WTC11 (cell line): ENCODE measurements at regions not wholly inside any gene's neighbourhood (a gene's known extent, or its start where the extent isn't known, plus 50 kb on each side); places are given as distances from the start of the nearest gene placed in this dataset.

Experiments
- CTCF ChIP-seq: fragments of 200-600 bp; IDR thresholded peaks from 2 replicates; pipeline ENCODE4 v1.8.0; 2022; ENCODE audit warnings: antibody characterized with exemption
- FOXP1 ChIP-seq: sonication (generic); formaldehyde crosslinking; IDR thresholded peaks from 2 replicates; pipeline ENCODE4 v1.8.0; 2022; ENCODE audit warnings: missing genetic modification reagents, mild to moderate bottlenecking, moderate library complexity, borderline replicate concordance
- HMGA2 ChIP-seq: fragments of 250-450 bp; sonication (Bioruptor Pico); IDR thresholded peaks from 2 replicates; pipeline ENCODE4 v1.4.0; 2021; ENCODE audit warnings: mild to moderate bottlenecking, moderate library complexity
- NFATC4 ChIP-seq: fragments of 250-450 bp; sonication (Bioruptor Pico); IDR thresholded peaks from 2 replicates; pipeline ENCODE4 v1.9.0; 2021; ENCODE audit warnings: mild to moderate bottlenecking
- NFYB ChIP-seq: sonication (generic); formaldehyde crosslinking; conservative IDR thresholded peaks from 2 replicates; pipeline ENCODE4 v1.8.0; 2022; ENCODE audit warnings: low read depth, missing genetic modification reagents
- PRDM15 ChIP-seq: sonication (generic); formaldehyde crosslinking; IDR thresholded peaks from 2 replicates; pipeline ENCODE4 v1.8.0; 2022; ENCODE audit warnings: missing genetic modification reagents
- PRRX2 ChIP-seq: fragments of 250-450 bp; sonication (Bioruptor Pico); IDR thresholded peaks from 2 replicates; pipeline ENCODE4 v1.8.0; 2021; ENCODE audit warnings: mild to moderate bottlenecking

GRCh38 chr16:64738321-64738960, 383.4 kb downstream of the CDH11 start:
- TF ChIP-seq PRRX2 (CRISPR knock-in tag) (no peak), PRDM15 (no peak), CTCF (no peak), FOXP1 (CRISPR knock-in tag) (no peak), NFATC4 (CRISPR knock-in tag) (no peak), NFYB (CRISPR knock-in tag) (no peak), HMGA2 (CRISPR knock-in tag) (no peak)
